Fibroblast of pulmonary artery (primary cell): ENCODE measurements at regions not wholly inside any gene's neighbourhood (a gene's known extent, or its start where the extent isn't known, plus 50 kb on each side); places are given as distances from the start of the nearest gene placed in this dataset.

ENCODE experiments used
- DNase-seq: peaks from one replicate; pipeline ENCODE4 v3.0.0-alpha.2; 2010; ENCODE audit warnings: low read depth
- H3K4me3 ChIP-seq: replicated peaks from 2 replicates; pipeline ENCODE4 v1.5.1; 2011; ENCODE audit warnings: low read depth, mild to moderate bottlenecking, control low read depth, low read length, moderate library complexity
- TF ChIP-seq, protein P1 (sequence below): IDR thresholded peaks from 2 replicates; pipeline ENCODE4 v1.5.1; 2011; ENCODE audit warnings: mild to moderate bottlenecking, control low read depth, low read length, inconsistent platforms; ENCODE audit errors: missing control alignments

DNA sequence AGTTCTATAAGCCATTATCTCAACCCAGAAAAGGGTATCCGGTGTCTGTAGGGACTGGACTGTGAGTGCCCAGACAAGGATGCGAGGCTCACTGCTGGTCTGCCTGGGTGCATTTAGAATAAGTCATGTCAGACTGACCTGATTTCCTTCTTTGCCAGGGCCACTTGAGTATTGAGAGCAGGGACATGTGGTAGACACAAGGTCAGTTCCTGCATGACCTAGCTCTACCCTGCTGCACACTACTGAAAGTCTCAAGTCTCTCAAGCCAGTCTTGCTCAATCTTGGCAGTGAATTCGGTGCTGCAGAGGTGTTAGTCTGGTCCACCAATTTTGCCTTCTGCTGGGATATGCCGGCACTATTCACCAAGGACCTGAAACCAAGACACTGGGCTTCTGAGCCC is 180.1 kb downstream of the C1orf94 start:
- no peak for DNase-seq
- TF ChIP-seq, protein P1, sequence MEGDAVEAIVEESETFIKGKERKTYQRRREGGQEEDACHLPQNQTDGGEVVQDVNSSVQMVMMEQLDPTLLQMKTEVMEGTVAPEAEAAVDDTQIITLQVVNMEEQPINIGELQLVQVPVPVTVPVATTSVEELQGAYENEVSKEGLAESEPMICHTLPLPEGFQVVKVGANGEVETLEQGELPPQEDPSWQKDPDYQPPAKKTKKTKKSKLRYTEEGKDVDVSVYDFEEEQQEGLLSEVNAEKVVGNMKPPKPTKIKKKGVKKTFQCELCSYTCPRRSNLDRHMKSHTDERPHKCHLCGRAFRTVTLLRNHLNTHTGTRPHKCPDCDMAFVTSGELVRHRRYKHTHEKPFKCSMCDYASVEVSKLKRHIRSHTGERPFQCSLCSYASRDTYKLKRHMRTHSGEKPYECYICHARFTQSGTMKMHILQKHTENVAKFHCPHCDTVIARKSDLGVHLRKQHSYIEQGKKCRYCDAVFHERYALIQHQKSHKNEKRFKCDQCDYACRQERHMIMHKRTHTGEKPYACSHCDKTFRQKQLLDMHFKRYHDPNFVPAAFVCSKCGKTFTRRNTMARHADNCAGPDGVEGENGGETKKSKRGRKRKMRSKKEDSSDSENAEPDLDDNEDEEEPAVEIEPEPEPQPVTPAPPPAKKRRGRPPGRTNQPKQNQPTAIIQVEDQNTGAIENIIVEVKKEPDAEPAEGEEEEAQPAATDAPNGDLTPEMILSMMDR, result no peak
- no peak overlapping the region for H3K4me3 ChIP-seq

DNA sequence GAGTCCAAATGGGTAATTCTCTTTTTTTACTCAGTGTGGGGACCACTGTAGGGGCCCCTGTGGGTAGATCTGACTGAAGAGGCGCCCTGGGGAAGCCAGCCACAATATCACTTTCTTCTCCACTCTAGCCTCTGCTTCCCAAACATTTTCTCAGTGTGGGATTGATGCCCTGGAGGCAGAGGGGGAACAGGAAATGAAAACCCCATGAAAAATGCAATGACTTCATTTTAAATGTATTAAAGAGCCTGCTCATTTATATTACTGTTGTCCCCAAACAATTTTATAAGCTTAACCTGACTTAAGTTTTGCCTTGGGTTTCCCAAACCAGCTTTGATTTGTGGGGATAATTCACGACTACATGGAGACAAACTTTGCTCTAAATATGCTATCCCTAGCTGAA is 181.9 kb downstream of the C1orf94 start:
- H3K4me3 ChIP-seq, result no peak overlapping the region
- no peak for DNase-seq
- TF ChIP-seq, protein P1, result no peak

DNA sequence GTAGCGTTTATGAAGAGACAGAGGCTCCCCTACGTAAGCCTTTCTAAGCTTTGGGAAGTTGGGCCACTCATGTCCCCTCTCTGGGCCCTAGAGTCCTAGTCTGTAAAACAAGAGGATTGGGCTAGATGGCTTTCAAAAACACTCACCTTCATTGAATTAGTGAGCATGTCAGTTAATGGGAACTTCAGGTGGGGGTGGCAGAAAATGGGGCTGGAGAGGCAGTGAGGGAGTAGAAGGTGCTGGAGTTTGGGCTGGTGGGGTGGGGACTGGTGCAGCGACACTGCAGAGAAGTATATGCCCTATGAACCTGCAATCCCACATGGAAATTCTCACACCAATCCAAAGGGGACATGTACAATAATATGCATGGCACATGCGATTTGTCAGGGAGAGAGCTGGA is 182.7 kb downstream of the C1orf94 start:
- no peak for DNase-seq
- TF ChIP-seq, protein P1, result no peak

DNA sequence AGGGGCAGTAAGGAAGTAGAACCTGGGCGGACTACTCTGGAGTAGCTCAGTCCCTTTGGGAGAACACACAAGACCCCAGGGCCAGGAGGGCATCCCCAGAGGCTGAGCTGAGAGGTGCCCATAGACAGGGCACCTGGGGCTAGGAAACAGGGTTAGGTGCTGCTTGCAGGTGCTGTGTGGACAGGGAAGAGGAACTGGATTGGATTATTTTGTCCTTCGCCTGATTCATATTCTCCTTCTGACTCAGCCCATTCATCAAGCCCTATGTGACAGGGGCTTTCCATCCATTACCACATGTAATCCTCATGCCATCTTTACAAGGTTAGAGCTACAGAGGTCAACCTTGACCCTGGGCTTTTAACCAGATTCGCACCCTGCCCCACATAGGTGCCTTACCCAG is 183.9 kb downstream of the C1orf94 start:
- no peak overlapping the region for H3K4me3 ChIP-seq
- TF ChIP-seq, protein P1, result no peak
- DNase-seq, result no peak

More for the DNA sequence above, 182.7 kb downstream of the C1orf94 start:
- no peak overlapping the region for H3K4me3 ChIP-seq

DNA sequence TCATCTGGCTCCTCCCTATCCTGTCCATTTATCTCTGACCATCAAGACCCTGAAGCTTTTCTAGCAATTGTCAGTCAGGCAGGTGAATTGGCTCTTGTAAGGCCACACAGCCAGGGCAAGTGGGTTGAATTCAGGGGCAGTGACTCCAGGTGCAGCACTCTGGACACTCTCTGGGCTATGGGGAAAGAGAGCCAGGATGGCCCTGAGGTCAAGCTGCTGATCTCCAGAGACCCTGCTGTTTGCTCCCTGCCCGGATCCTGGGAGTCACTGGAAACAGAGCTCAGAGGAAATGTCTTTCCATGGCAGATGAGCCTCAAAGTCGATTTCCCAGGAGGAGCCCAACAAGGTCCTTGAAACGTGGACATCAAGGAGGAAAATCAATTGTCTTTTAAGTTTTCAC is 184.4 kb downstream of the C1orf94 start:
- H3K4me3 ChIP-seq, result no peak overlapping the region
- DNase-seq, result no peak
- TF ChIP-seq, protein P1, result no peak

DNA sequence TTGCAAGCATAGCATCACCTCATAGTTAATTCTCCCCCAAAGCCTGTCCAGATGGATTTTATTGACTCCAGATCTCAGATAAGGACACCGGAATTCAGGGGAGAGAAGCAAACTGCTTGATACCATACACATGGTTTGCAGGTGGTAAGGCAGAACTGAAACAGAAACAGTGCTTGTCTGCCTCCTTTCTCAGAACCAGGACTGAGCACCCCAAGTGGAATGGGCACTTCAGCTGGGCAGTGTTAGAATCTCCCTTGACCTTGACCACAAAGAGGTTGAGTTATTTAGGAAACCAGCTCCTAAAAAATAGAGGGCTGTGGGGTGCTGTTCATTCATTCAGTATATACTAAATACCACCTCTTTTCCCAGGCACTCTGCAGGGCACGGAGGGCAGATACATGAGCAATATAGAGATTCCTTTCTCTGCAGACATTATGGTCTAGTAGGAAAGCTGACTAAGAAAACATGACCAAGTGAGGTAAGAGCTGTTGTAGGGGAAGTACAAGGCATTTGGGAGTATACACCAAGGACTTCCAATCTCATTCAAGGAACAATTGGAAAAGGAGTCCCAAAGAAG is 185.2 kb downstream of the C1orf94 start:
- no peak overlapping the region for H3K4me3 ChIP-seq
- TF ChIP-seq, protein P1, result no peak
- no peak for DNase-seq

DNA sequence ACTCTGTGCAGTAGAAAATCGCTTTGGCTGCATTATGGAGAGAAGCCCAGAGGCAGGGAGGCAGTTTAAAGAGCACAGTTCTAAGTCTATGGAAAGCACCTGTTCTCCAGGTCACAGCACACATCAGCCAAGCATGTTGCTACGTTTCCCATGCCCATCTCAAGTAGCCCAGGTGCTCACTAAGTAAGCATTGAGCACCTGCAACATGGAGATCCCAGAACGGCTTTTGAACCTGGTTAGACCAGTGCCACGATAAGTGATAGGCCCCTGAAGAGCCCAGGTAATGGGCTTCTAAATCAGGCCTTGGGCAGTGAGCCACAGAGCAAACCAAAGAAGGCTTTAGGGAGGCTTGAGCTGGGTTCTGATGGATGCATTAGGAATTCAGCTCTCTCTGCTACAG is 186.2 kb downstream of the C1orf94 start:
- no peak for DNase-seq
- TF ChIP-seq, protein P1, result no peak
- no peak overlapping the region for H3K4me3 ChIP-seq
